DOHH2 (cell line): ENCODE measurements at regions not wholly inside any gene's neighbourhood (a gene's known extent, or its start where the extent isn't known, plus 50 kb on each side); places are given as distances from the start of the nearest gene placed in this dataset.
"Not testable (repeated sequence)": the region's sequence is repeated elsewhere in the genome, so short reads cannot be mapped to it uniquely, and the experiment has no call there.

Experiments used
- CTCF ChIP-seq: fragments of 200-600 bp; sonication (generic); IDR thresholded peaks from one replicate; pipeline ENCODE4 v1.5.1; 2014; ENCODE audit warnings: antibody characterized with exemption, mild to moderate bottlenecking, low read depth, low read length; ENCODE audit not compliant: poor library complexity, severe bottlenecking
- EZH2phosphoT487 ChIP-seq: fragments of 200-600 bp; sonication (generic); IDR thresholded peaks from 2 replicates; pipeline ENCODE4 v1.6.1; 2017; ENCODE audit warnings: borderline replicate concordance, mild to moderate bottlenecking, antibody characterized with exemption, low read length, moderate library complexity, mixed read lengths

GRCh38 chr17:72573492-72573801 lies 452.6 kb downstream of the SOX9 start:
- not testable (repeated sequence) for TF ChIP-seq CTCF, EZH2phosphoT487
